Suppressor macrophage treated with lipopolysaccharide for 4 hours (primary cell): ENCODE measurements at regions not wholly inside any gene's neighbourhood (a gene's known extent, or its start where the extent isn't known, plus 50 kb on each side); places are given as distances from the start of the nearest gene placed in this dataset.

Experiments
- DNase-seq: peaks from one replicate; pipeline ENCODE4 v3.0.0-alpha.2; 2020

- no peak for DNase-seq
Measured at GRCh38 chr16:64823481-64824075, 298.3 kb downstream of the CDH11 start.

DNA sequence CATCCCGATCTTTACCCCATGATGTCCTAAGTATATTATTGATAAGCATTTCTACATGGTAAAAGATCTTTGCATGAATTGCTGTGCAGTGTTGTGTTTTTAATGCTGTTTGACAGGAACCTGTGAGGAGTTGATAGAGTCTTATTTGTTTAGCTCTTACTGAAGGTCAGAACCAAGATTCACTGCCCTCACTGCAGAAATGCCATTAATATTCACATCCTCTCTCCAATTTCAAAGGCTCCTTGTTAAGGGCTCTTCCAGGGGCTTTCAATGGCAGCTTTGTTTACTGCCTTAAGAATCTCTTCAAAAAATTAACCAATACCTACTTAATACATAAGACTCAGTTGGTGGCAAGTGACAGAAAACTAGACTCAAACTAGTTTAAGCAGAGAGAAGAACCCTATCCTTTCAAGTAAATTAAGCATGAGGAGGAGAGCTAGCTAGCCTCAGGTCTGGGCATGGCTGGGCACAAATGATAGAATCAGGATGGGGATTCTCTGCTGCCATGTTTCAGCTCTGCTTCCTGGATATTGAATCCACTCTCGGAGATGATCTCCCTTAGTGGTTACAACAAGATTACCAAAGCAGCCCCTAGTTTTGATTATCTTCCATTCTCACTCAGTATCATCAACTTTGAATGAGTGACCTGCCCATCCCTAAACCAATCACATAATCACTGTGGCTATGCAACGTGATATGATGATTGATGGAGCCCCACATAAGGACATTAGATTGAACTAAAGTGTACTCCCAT lies 311.8 kb downstream of the CDH11 start:
- DNase-seq, result no peak

DNA sequence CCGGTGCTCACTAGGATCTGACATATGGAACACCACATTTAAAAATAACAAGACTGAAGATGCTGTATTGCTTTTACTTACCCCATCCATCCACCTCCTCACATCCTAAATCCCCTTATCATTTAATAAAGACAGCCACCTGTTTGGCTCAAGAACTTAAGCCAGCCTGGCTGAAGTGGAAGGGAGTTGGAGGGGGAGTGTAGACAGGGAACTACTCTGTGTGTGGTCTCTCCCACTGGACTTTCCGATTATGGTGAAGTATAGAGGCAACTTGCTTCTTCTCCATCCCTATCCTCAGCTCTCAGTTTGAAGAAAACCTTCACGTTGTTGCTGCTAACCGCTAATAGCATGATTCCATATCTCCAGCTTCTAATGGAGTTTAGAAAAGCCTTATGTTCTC lies 313.4 kb downstream of the CDH11 start:
- no peak for DNase-seq

- no peak for DNase-seq
Measured at GRCh38 chr16:64791756-64792155, 330.1 kb downstream of the CDH11 start.

DNA sequence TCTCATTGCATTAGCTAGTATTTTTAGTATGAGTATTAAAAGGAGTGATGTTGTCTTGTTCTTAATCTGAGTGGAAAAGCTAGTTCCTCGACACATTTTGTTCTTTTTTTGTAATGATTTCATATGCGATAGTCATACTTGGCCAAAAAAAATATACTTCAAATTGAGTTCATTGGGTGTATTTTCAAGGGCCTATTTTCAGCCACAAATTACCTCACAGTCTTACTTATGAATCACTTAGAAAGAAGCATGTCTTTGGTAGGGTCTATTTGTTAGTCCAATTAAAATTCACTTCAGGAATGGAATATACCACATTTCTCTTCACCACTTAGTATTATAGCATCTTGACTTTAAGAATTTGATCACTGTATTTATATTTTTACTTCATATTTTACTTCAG lies 337.2 kb downstream of the CDH11 start:
- DNase-seq, result no peak

DNA sequence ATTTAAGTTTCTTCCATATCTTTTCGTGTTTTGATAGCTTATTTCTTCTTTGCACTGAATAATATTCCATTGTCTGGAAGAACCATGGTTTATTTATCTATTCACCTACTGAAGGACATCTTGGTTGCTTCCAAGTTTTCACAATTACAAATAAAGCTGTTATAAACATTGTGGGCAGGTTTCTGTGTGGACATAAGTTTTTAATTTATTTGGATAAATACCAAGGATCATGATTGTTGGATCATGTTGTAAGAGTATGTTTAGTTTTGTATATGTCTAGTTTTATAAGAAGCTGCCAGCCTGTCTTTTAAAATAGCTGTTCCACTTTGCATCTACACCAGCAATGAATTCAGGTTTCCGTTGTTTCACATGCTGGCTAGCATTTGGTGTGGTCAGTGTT lies 339.4 kb downstream of the CDH11 start:
- no peak for DNase-seq

DNA sequence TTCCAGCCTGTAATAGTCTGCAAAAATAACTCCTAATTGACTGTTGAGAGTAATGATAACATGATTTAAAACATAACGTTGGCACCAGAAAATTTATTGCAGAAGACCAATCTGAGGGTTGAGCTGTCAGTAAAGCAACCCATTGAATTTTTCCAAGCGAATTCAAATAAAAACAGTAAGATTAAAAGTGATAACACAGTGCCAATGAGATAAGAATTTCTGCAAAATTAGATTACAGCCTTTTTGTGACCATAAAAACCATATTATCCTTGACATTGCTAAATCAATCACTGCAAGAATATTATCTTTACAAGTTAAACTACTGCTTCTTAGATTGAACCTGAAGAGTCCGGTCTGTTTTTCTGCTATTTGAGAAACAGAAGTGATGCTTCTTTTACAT lies 341.4 kb downstream of the CDH11 start:
- DNase-seq, result no peak

DNA sequence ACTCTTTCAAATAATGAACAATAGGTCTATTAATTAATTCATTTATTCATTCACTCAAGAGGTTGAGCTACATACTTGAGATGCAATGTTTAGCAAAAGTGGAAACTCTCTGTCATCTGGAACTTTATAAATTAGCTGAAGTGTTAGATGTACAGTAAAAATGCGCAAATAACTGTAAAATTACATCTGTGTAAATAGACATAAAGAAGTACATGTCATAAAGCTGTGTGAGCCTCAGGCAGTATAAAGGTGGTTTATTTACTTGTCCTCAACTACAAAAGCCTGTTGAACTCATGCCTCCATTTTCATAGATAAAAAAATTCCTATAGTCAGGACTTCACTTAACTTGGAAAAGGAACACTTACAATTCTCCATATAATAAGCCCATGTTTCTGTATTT lies 343.1 kb downstream of the CDH11 start:
- no peak for DNase-seq

DNA sequence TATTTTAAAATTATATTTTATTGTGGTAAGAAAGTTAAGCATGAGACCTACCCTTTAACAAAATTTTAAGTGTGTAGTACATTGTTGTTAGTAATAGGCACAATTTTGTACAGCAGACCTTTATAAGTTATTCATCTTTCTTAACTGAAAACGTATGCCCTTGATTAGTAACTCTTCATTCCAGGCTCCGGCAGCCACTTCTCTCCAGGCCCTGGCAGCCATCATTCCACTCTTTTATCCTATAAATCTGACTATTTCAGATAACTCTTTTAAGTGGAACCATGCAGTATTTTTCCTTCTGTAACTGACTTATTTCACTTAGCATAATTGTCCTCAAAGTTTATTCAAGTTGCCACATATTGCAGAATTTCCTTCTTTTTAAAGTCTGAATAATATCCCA lies 348.2 kb downstream of the CDH11 start:
- no peak for DNase-seq

DNA sequence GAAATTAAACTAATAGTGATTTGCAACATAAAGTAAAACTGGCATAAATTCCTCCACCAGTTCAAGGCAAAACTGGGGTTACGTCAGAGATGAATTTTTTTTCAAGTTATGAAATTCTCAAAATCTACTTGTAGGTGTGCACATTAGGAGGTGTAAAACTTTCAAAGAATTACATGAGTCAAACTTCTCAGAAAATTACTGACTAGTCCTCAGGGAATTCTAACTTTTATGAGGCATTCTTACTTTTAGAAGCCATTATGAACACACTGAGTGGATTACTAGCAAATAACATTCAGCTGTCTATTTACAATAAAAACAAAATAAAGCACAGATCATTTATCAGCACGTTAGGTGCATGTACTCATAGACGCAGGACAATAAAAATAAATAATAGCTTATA lies 348.7 kb downstream of the CDH11 start:
- no peak for DNase-seq

GRCh38 chr16:64771273-64771672 lies 350.6 kb downstream of the CDH11 start:
- DNase-seq, result no peak

DNA sequence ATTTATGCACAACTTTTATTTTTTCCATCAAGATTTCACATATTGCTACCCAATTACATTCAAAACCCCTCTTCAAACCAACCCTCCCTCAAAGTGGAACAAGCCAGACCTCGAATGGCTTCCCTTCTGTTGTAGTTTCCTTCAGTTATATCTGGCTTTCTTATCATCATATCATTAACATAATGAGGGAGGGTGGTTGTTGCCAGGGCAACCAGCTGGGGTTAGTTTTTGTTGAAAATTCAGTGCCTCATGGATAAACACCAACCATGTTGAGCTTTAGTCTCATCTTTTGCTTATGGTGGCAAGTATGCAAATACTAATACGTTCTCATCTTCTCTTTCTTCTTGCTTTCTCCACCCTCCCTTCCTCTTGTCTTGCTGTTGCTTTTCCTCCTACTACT lies 359.7 kb downstream of the CDH11 start:
- DNase-seq, result no peak

GRCh38 chr16:64754279-64754678 lies 367.6 kb downstream of the CDH11 start:
- DNase-seq, result no peak

DNA sequence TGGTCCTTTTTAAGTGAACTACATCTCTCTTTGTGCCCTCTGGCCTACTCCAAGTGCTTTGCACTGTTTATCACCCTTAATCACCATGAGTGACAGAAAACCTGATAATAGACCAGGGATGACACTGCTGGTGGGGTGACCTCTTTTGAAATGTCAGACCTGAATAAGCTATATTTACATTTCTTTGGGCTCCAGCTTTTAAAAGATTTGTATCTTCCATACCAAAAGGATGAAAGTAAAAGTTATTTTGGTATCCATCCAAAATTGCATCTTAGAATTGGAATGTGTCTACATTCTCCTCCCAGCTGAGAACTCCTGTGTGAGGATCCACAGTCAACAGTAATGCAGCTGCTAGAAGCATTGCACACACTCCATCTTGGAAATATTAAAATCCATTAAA lies 370.0 kb downstream of the CDH11 start:
- DNase-seq, result no peak

GRCh38 chr16:64749346-64749745 lies 372.5 kb downstream of the CDH11 start:
- no peak for DNase-seq

GRCh38 chr16:64745258-64745930 lies 376.5 kb downstream of the CDH11 start:
- no peak for DNase-seq

DNA sequence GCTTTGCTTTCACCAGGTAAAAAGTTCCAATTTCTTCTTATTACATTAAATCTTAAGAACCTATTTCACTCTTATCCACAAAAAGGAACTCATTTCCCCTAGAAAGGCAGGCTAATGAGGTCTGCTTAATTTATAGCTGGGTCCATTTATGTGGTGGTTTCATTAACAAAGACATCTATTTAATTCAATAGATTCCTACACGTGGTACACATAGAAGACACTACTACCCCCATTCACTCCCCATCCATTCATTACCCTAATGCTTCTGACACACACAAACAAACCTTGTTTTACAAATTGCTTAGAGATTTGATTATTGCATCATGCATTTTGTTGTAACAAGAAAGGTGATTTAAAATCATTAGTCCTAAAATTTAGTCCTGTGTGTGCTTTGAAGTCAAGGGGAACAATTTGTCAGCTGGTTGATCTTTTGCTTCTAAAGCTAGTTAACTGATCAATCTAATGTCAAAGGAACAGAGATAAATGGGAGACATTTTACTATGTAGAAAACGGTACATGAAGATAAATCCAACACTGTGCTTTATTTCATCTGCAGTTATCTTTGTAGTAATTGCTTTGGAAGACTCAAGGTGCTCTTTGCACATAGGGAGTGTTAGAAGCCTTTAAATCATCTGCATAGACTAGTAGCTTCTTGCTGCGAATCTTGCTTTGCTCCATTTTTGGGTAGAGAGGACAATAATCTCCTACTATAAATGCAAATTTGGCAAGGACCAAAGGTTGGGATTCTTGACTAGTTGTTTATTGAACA lies 379.2 kb downstream of the CDH11 start:
- DNase-seq, result no peak

- no peak for DNase-seq
Measured at GRCh38 chr16:64740261-64740660, 381.6 kb downstream of the CDH11 start.

GRCh38 chr16:64738321-64738960 lies 383.4 kb downstream of the CDH11 start:
- no peak for DNase-seq

- no peak for DNase-seq
Measured at GRCh38 chr16:64736857-64737256, 385.0 kb downstream of the CDH11 start.

GRCh38 chr16:64731891-64732290 lies 390.0 kb downstream of the CDH11 start:
- no peak for DNase-seq

GRCh38 chr16:64730261-64730660 lies 391.6 kb downstream of the CDH11 start:
- DNase-seq, result no peak

DNA sequence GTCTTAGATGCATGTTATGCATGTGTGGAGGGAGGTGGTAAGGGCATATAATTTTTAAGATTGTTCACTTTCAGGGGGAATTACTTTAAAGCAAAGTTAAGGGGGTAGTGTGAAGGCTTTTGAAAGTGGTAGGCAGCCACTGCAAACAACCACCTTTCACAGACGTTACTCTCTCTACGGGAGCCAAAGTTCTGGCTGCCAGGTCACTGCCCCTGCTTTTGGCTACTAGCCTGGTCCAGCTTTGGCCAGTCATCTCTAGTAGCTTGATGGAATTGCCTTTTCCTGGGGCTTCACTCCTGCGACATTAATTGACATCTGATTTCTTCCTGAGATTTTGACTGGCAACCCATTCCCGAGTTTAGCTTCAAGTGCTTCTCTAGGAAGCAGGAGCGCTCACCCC lies 397.5 kb downstream of the CDH11 start:
- DNase-seq, result no peak
